CD4-positive, alpha-beta memory T cell (primary cell): ENCODE measurements at regions not wholly inside any gene's neighbourhood (a gene's known extent, or its start where the extent isn't known, plus 50 kb on each side); places are given as distances from the start of the nearest gene placed in this dataset.

Experiments
- CTCF ChIA-PET: fragments of 350-600 bp; sonication (Branson Sonifier 250); formaldehyde crosslinking; loops from one replicate; lab custom pipeline; 2021; ENCODE audit warnings: inconsistent platforms; ENCODE audit not compliant: partially characterized antibody; lab: Charles Lee
- POLR2A ChIA-PET: fragments of 350-600 bp; sonication (Branson Sonifier 250); formaldehyde crosslinking; loops from one replicate; lab custom pipeline; 2021; ENCODE audit not compliant: partially characterized antibody; lab: Charles Lee
- DNase-seq, 5 donors: peaks; one replicate each; pipeline versions ENCODE4 v3.0.0 to v3.0.0-alpha.2; 2020 to 2022; ENCODE audit warnings: mixed read lengths in 1 of 5
- H3K27ac ChIP-seq: one replicate; pipeline ENCODE4 v1.7.0; 2013; ENCODE audit warnings: low read depth, low read length
- H3K27me3 ChIP-seq: 2 replicates; pipeline ENCODE4 v1.7.0; 2013; ENCODE audit warnings: mild to moderate bottlenecking, low read length, moderate library complexity; ENCODE audit not compliant: insufficient read depth
- H3K36me3 ChIP-seq: 2 replicates; pipeline ENCODE4 v1.7.0; 2013; ENCODE audit warnings: mild to moderate bottlenecking, low read length, moderate library complexity; ENCODE audit not compliant: insufficient read depth
- H3K4me1 ChIP-seq: 2 replicates; pipeline ENCODE4 v1.7.0; 2013; ENCODE audit warnings: mild to moderate bottlenecking, low read length, moderate library complexity; ENCODE audit not compliant: insufficient read depth
- H3K4me3 ChIP-seq, 2 donors: one replicate each; pipeline ENCODE4 v1.7.0; 2013; ENCODE audit warnings: low read length in 2 of 2, mild to moderate bottlenecking in 1 of 2
- H3K9me3 ChIP-seq, 2 donors: one replicate each; pipeline ENCODE4 v1.7.0; 2013; ENCODE audit warnings: low read length in 2 of 2, control low read depth in 1 of 2; ENCODE audit not compliant: control insufficient read depth in 1 of 2
- H3K27ac Mint-ChIP-seq, 7 donors: one replicate each; pipeline ENCODE4 v1.8.0; 2020 to 2021; ENCODE audit warnings: mixed read lengths in 7 of 7, mild to moderate bottlenecking in 6 of 7, inconsistent platforms in 3 of 7, moderate library complexity in 3 of 7
- H3K27me3 Mint-ChIP-seq, 2 donors: one replicate each; pipeline ENCODE4 v1.8.0; 2020 to 2021; ENCODE audit warnings: mixed read lengths in 2 of 2
- H3K36me3 Mint-ChIP-seq, 2 donors: one replicate each; pipeline ENCODE4 v1.8.0; 2020 to 2021; ENCODE audit warnings: mixed read lengths in 2 of 2, inconsistent platforms in 1 of 2, mild to moderate bottlenecking in 1 of 2
- H3K4me1 Mint-ChIP-seq, 4 donors: one replicate each; pipeline ENCODE4 v1.8.0; 2020 to 2021; ENCODE audit warnings: mixed read lengths in 4 of 4, mild to moderate bottlenecking in 1 of 4
- H3K4me3 Mint-ChIP-seq, 8 donors: one replicate each; pipeline ENCODE4 v1.8.0; 2020 to 2021; ENCODE audit warnings: mixed read lengths in 8 of 8, mild to moderate bottlenecking in 7 of 8, moderate library complexity in 6 of 8, inconsistent platforms in 3 of 8
- H3K9me3 Mint-ChIP-seq, 8 donors: one replicate each; pipeline ENCODE4 v1.8.0; 2020 to 2021; ENCODE audit warnings: mixed read lengths in 8 of 8, mild to moderate bottlenecking in 5 of 8, inconsistent platforms in 3 of 8, moderate library complexity in 1 of 8
- intact Hi-C: fragments of 100-400 bp; cut with micrococcal nuclease; formaldehyde crosslinking; loops from one replicate; pipeline ENCODE4 v1.15.1; 2023

DNA sequence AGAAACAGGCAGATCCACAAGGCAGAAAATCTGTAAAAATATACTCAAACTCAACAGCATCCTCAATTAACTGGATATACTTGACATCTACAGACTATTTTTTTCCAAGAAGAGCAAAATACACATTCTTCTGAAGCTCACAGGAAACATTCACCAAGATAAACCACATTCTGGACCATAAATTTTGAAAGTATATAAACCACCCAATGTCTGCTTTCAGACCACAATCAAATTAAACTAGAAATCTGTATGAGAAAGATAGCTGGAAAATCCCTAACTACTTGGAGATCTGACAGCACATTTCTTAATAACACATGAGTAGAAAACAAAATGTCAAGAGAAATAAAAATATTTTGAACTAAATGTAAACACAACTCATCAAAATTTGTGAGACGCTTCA lies 195.5 kb downstream of the ERMARD start:
- no peaks in the 10 kb centered on the region for H3K36me3 Mint-ChIP-seq
- ChIA-PET CTCF (no interaction called here), POLR2A (no interaction called here)
- H3K27me3 Mint-ChIP-seq: peaks cover 10 to 12% of the 10 kb centered on the region in 2 donors
- no peak overlapping the region for H3K4me3 ChIP-seq
- H3K27ac ChIP-seq: no peak overlapping the region
- H3K9me3 ChIP-seq: no peaks in the 10 kb centered on the region
- H3K27ac Mint-ChIP-seq: no peak overlapping the region
- H3K9me3 Mint-ChIP-seq: peaks cover 0 to 14% (median 6%) of the 10 kb centered on the region in 8 donors
- no peaks in the 10 kb centered on the region for H3K27me3 ChIP-seq
- intact Hi-C loops: no loop called here
- H3K4me3 Mint-ChIP-seq: no peak overlapping the region
- no peaks in the 10 kb centered on the region for H3K36me3 ChIP-seq
- no peaks in the 10 kb centered on the region for H3K4me1 ChIP-seq
- H3K4me1 Mint-ChIP-seq: no peaks in the 10 kb centered on the region
- no peak for DNase-seq

DNA sequence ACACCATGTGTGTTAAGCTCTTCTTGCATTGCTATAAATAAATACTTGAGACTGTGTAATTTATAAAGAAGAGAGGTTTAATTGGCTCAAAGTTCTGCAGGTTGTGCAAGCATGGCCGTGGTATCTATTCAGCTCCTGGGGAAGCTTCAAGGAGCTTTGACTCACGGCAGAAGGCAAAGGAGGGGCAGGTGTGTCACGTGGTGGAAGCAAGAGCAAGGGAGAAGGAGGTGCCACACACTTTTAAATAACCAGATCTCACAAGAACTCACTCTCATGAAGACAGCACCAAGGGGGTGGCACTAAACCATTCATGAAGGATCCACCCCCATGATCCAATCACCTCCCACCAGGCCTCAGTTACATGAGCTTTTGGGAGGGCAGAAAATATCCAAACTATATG lies 193.7 kb downstream of the ERMARD start:
- Histone ChIP-seq H3K9me3 (no peaks in the 10 kb centered on the region), H3K36me3 (no peaks in the 10 kb centered on the region), H3K27ac (no peak overlapping the region), H3K4me3 (no peak overlapping the region), H3K4me1 (no peaks in the 10 kb centered on the region), H3K27me3 (no peaks in the 10 kb centered on the region)
- peaks cover 0 to 14% (median 6%) of the 10 kb centered on the region in 8 donors for H3K9me3 Mint-ChIP-seq
- intact Hi-C loops: no loop called here
- H3K4me1 Mint-ChIP-seq: no peaks in the 10 kb centered on the region
- POLR2A ChIA-PET: no interaction called here
- H3K27me3 Mint-ChIP-seq: peaks cover 10 to 12% of the 10 kb centered on the region in 2 donors
- H3K36me3 Mint-ChIP-seq: no peaks in the 10 kb centered on the region
- H3K4me3 Mint-ChIP-seq: no peak overlapping the region
- DNase-seq: no peak
- CTCF ChIA-PET: interaction anchor here (0.7 kb wide), 1 partner anchor 573 kb away, joined by 3 read pairs; no protein-coding TSS in a partner anchor
- H3K27ac Mint-ChIP-seq: no peak overlapping the region

DNA sequence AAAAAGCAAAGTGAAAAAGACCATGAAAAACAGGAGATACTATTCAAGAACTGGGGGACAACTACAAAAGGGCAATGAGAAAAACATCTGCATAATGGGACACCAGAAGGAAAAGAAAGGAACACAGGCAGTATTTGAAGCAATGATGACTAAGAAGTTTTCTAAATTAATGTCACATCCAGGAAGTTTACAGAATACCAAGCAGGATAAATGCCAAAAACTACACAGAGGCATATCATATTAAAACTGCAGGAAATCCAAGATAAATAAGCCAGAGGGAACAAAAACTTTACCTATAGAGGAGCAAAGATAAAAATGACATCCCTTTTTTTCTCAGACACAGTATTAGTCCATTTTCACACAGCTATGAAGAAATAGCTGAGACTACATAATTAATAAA lies 193.0 kb downstream of the ERMARD start:
- Mint-ChIP-seq H3K27me3 (peaks cover 10 to 12% of the 10 kb centered on the region in 2 donors), H3K9me3 (peaks cover 0 to 14% (median 6%) of the 10 kb centered on the region in 8 donors), H3K4me3 (no peak overlapping the region), H3K4me1 (no peaks in the 10 kb centered on the region), H3K36me3 (no peaks in the 10 kb centered on the region), H3K27ac (no peak overlapping the region)
- no peak overlapping the region for H3K4me3 ChIP-seq
- H3K9me3 ChIP-seq: no peaks in the 10 kb centered on the region
- H3K36me3 ChIP-seq: no peaks in the 10 kb centered on the region
- H3K4me1 ChIP-seq: no peaks in the 10 kb centered on the region
- intact Hi-C loops: no loop called here
- H3K27ac ChIP-seq: no peak overlapping the region
- ChIA-PET CTCF (interaction anchor here (0.7 kb wide), 1 partner anchor 573 kb away, joined by 3 read pairs; no protein-coding TSS in a partner anchor), POLR2A (no interaction called here)
- no peak for DNase-seq
- H3K27me3 ChIP-seq: no peaks in the 10 kb centered on the region

DNA sequence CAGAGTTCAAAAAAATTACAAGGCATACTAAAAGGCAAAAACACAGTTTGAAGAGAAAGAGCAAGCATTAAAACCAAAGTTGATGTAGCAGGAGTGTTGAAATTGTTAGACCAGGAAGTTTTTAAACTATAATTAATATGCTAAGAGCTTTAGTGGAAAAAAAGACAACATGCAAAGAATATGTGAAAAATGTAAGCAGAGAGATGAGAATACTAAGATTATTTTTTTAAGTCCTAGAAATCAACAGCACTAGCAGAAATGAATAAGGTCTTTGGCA lies 192.6 kb downstream of the ERMARD start:
- peaks cover 10 to 17% of the 10 kb centered on the region in 2 donors for H3K27me3 Mint-ChIP-seq
- intact Hi-C loops: no loop called here

GRCh38 chr6:169943241-169944060 lies 192.0 kb downstream of the ERMARD start:
- CTCF ChIA-PET: interaction anchor here (1.1 to 1.3 kb wide), 2 partner anchors 13 to 153 kb away, joined by 3 to 4 read pairs; no protein-coding TSS in a partner anchor
- Mint-ChIP-seq H3K4me1 (no peaks in the 10 kb centered on the region), H3K36me3 (no peaks in the 10 kb centered on the region), H3K27me3 (peaks cover 14 to 20% of the 10 kb centered on the region in 2 donors), H3K9me3 (peaks cover 0 to 14% (median 6%) of the 10 kb centered on the region in 8 donors), H3K27ac (no peak overlapping the region), H3K4me3 (no peak overlapping the region)
- intact Hi-C loops: no loop called here
- Histone ChIP-seq H3K27ac (no peak overlapping the region), H3K36me3 (no peaks in the 10 kb centered on the region), H3K4me3 (no peak overlapping the region), H3K4me1 (no peaks in the 10 kb centered on the region), H3K27me3 (no peaks in the 10 kb centered on the region), H3K9me3 (no peaks in the 10 kb centered on the region)
- POLR2A ChIA-PET: no interaction called here
- DNase-seq: no peak

More for the DNA sequence above, 192.6 kb downstream of the ERMARD start:
- Histone ChIP-seq H3K4me3 (no peak overlapping the region), H3K9me3 (no peaks in the 10 kb centered on the region), H3K27me3 (no peaks in the 10 kb centered on the region), H3K36me3 (no peaks in the 10 kb centered on the region), H3K27ac (no peak overlapping the region), H3K4me1 (no peaks in the 10 kb centered on the region)
- peaks cover 0 to 14% (median 6%) of the 10 kb centered on the region in 8 donors for H3K9me3 Mint-ChIP-seq
- H3K27ac Mint-ChIP-seq: no peak overlapping the region
- no peaks in the 10 kb centered on the region for H3K36me3 Mint-ChIP-seq
- POLR2A ChIA-PET: no interaction called here
- H3K4me3 Mint-ChIP-seq: no peak overlapping the region
- H3K4me1 Mint-ChIP-seq: no peaks in the 10 kb centered on the region
- CTCF ChIA-PET: interaction anchor here (1.1 kb wide), 1 partner anchor 12 kb away, joined by 4 read pairs; no protein-coding TSS in a partner anchor
- no peak for DNase-seq

- Histone ChIP-seq H3K4me3 (no peak overlapping the region), H3K4me1 (no peaks in the 10 kb centered on the region), H3K27ac (no peak overlapping the region), H3K9me3 (no peaks in the 10 kb centered on the region), H3K27me3 (no peaks in the 10 kb centered on the region), H3K36me3 (no peaks in the 10 kb centered on the region)
- Mint-ChIP-seq H3K9me3 (peaks cover 0 to 14% (median 6%) of the 10 kb centered on the region in 8 donors), H3K36me3 (no peaks in the 10 kb centered on the region), H3K27ac (no peak overlapping the region), H3K4me3 (no peak overlapping the region), H3K4me1 (no peaks in the 10 kb centered on the region), H3K27me3 (peaks cover 14 to 20% of the 10 kb centered on the region in 2 donors)
- CTCF ChIA-PET: interaction anchor here (1.3 kb wide), 1 partner anchor 152 kb away, joined by 3 read pairs; no protein-coding TSS in a partner anchor
- DNase-seq: no peak
- POLR2A ChIA-PET: no interaction called here
- intact Hi-C loops: no loop called here
These were observed 190.8 kb downstream of the ERMARD start for GRCh38 chr6:169942173-169942572.

DNA sequence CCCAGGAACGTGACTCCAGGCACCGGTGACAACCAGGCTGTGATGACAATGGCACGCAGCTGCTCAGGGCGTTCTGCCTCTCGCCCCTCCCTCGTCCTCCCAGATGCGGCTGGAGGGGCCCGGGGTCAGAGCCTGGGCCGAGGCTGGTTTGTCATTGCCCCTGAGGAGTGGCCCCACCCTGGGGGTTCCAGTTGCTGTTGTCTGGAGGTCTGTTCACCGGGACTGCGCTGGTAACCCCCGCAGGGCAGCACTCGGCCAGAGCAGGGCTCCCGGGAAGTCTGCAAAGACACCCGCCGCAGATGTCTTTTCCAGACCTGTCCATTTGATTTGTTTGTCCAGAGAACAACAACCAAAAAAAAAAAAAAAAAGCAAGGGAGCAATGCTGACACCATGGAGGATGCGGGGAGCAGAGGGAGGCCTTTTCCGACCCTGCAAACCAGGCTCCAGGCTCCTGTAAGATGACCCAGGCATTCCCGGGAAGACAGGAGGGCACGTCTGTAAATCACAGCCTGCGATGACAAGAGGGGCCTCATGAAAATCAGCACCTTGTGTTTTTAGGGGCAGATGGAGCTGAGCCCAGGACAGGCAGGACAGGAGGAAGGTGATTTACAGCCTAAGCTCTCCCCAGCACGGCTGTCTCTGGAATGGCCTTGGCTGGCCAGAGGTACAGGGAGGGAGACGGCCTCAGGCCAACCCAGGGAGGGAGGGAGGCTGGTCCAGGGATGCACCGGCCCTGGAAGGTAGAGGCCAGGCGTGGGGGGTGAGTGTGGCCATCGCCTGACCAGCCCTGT lies 189.3 kb downstream of the ERMARD start:
- Mint-ChIP-seq H3K27ac (no peak overlapping the region), H3K9me3 (peaks cover 0 to 14% (median 6%) of the 10 kb centered on the region in 8 donors), H3K4me1 (no peaks in the 10 kb centered on the region), H3K36me3 (no peaks in the 10 kb centered on the region), H3K27me3 (peaks cover 15 to 21% of the 10 kb centered on the region in 2 donors), H3K4me3 (no peak overlapping the region)
- H3K9me3 ChIP-seq: no peaks in the 10 kb centered on the region
- no peak overlapping the region for H3K27ac ChIP-seq
- DNase-seq: no peak
- ChIA-PET CTCF (interaction anchor here (1.0 to 1.3 kb wide), 2 partner anchors 10 to 115 kb away, joined by 3 read pairs; no protein-coding TSS in a partner anchor), POLR2A (no interaction called here)
- H3K4me1 ChIP-seq: no peaks in the 10 kb centered on the region
- no peak overlapping the region for H3K4me3 ChIP-seq
- no peaks in the 10 kb centered on the region for H3K27me3 ChIP-seq
- intact Hi-C loops: no loop called here
- H3K36me3 ChIP-seq: no peaks in the 10 kb centered on the region
